Heart left ventricle (tissue), 16 donors: ENCODE measurements at regions not wholly inside any gene's neighbourhood (a gene's known extent, or its start where the extent isn't known, plus 50 kb on each side); places are given as distances from the start of the nearest gene placed in this dataset.
"Not testable (repeated sequence)": the region's sequence is repeated elsewhere in the genome, so short reads cannot be mapped to it uniquely, and the experiment has no call there.

ENCODE experiments used
- ATAC-seq, 4 donors: fragments of 200-7000 bp; cut with Tn5 transposase; one replicate each; pipeline ENCODE4 v1.9.1; 2020 to 2022; ENCODE audit warnings: moderate library complexity in 4 of 4, mild to moderate bottlenecking in 3 of 4, moderate number of reproducible peaks in 1 of 4
- DNase-seq, 5 donors: peaks; one replicate each; pipeline ENCODE4 v3.0.0-alpha.2; 2020
- H3K27ac ChIP-seq, 12 donors: fragments of 200-600 bp; sonication (generic) in 4 of 12; one replicate each; pipeline versions ENCODE4 v1.5.0 to v1.8.0; 2016 to 2022; ENCODE audit warnings: mild to moderate bottlenecking in 2 of 12
- H3K27me3 ChIP-seq, 9 donors: fragments of 200-600 bp; sonication (generic) in 2 of 9; one replicate each; pipeline versions ENCODE4 v1.5.1 to v1.8.0; 2016 to 2022; ENCODE audit warnings: mild to moderate bottlenecking in 3 of 9
- H3K36me3 ChIP-seq, 9 donors: fragments of 200-600 bp; sonication (generic) in 2 of 9; one replicate each; pipeline versions ENCODE4 v1.5.0 to v1.8.0; 2018 to 2022; ENCODE audit warnings: mild to moderate bottlenecking in 2 of 9
- H3K4me1 ChIP-seq, 12 donors: fragments of 200-600 bp; sonication (generic) in 4 of 12; one replicate each; pipeline versions ENCODE4 v1.5.0 to v1.8.0; 2016 to 2022; ENCODE audit warnings: mild to moderate bottlenecking in 3 of 12
- H3K4me3 ChIP-seq, 12 donors: fragments of 200-600 bp; sonication (generic) in 4 of 12; one replicate each; pipeline versions ENCODE4 v1.5.0 to v1.8.0; 2017 to 2022; ENCODE audit warnings: mild to moderate bottlenecking in 9 of 12, moderate library complexity in 4 of 12
- H3K9me3 ChIP-seq, 12 donors: fragments of 200-600 bp; sonication (generic) in 4 of 12; one replicate each; pipeline versions ENCODE4 v1.5.0 to v1.8.0; 2016 to 2022; ENCODE audit warnings: mild to moderate bottlenecking in 1 of 12
- POLR2A ChIP-seq, 2 donors: fragments of 450-650 bp; IDR thresholded peaks; one replicate each; pipeline ENCODE4 v1.6.1; 2017; ENCODE audit warnings: antibody characterized with exemption in 2 of 2, mild to moderate bottlenecking in 2 of 2, moderate library complexity in 2 of 2
- WGBS, 4 donors: extraction: QIAGEN DNeasy Blood & Tissue Kit in 2 of 4; methylation state at CpG; one replicate each; pipeline versions ENCODE4 v1.1.5 to v1.1.7; 2013 to 2018; 5-methylcytosine and 5-hydroxymethylcytosine counted together
- intact Hi-C, 10 donors: fragments of 100-400 bp; cut with DNase I; formaldehyde crosslinking; loops; one replicate each; pipeline versions ENCODE4 v1.11.1 to v1.14.2; 2022
- TF ChIP-seq, protein P1 (sequence below), 12 donors: fragments of 200-600 bp; sonication (generic) in 4 of 12; IDR thresholded peaks; one replicate each; pipeline versions ENCODE4 v1.5.0 to v1.8.0; 2018 to 2022; ENCODE audit warnings: antibody characterized with exemption in 12 of 12, mild to moderate bottlenecking in 5 of 12
- donor health status: ischemic (EF 13 %, LVEDD 7.1; RV severe dilation, severe dysfunction).
- donor health status: healthy with polysubstance abuse.
- donor health status: DM: no; HTN: yes; CAD: no.
- donor health status: DM: no; HTN: no; CAD: no.
- donor health status: ischemic (EF 25% LVEDD 6.9; RV normal size, moderate dysfunction).
- donor health status: ischemic (EF 25% LVEDD 5.7; RV mildly dilated, moderate dysfunction).
- donor health status: healthy.
- donor health status: DM: yes; HTN: yes; CAD: no.
- donor health status: ischemic (EF 35%, LVEDD 5.7; RV mildly dilated, moderate dysfunction).
- donor health status: nonischemic (EF 11% LVEDD 7.7; RV severe dilation, severe dysfunction).
- donor health status: DM: yes; HTN: yes; CAD: no.
- donor health status: PGD.
- donor health status: ischemic (EF 29% LVEDD 5.4; RV normal size, mild dysfunction).
- donor health status: nonischemic (EF 23%, LVEDD 6.1; RV moderate dilation, normal function).

DNA sequence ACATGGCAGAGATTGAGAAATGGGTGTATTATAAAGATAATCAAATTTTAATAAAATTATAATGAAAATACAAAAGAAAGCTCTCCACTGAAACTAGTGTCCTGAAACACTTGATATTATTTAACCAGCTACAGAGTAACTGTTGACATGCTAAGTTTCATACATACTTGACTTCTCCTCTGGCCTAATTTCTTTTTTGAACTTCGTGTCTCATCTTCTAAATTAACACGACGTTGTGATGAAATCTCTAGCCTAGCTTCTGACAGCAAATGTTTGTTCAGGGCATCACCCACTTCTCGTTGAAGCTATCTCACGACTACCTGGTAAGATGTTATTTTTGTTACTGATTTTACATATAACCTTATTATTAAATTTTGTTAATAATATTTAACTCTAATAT, 80.8 kb upstream of the CCT8L2 start:
- H3K27ac ChIP-seq, intact Hi-C loops, H3K9me3 ChIP-seq, DNase-seq, H3K36me3 ChIP-seq, ATAC-seq, H3K4me3 ChIP-seq, H3K4me1 ChIP-seq, H3K27me3 ChIP-seq: not testable (repeated sequence)
- 65 to 73% (median 71%) methylated on average over 5 of the region's 5 CpGs for WGBS, 4 donors

DNA sequence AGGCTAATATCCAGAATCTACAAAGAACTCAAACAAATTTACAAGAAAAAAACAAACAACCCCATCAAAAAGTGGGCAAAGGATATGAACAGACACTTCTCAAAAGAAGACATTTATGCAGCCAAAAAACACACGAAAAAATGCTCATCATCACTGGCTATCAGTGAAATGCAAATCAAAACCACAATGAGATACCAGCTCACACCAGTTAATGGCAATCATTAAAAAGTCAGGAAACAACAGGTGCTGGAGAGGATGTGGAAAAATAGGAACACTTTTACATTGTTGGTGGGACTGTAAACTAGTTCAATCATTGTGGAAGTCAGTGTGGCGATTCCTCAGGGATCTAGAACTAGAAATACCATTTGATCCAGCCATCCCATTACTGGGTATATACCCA, 73.0 kb upstream of the CCT8L2 start:
- H3K4me1 ChIP-seq, intact Hi-C loops, H3K36me3 ChIP-seq, ATAC-seq, H3K27me3 ChIP-seq, H3K9me3 ChIP-seq, H3K27ac ChIP-seq, H3K4me3 ChIP-seq, DNase-seq: not testable (repeated sequence)
- WGBS, 4 donors = 44 to 56% (median 53%) methylated on average over 2 of the region's 2 CpGs

DNA sequence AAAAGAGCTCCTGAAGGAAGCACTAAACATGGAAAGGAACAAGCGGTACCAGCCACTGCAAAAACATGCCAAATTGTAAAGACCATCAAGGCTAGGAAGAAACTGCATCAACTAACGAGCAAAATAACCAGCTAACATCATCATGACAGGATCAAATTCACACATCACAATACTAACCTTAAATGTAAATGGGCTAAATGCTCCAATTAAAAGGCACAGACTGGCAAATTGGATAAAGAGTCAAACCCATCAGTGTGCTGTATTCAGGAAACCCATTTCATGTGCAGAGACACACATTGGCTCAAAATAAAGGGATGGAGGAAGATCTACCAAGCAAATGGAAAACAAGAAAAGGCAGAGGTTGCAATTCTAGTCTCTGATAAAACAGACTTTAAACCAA, 69.7 kb upstream of the CCT8L2 start:
- H3K4me1 ChIP-seq, DNase-seq, ATAC-seq, H3K27ac ChIP-seq, H3K9me3 ChIP-seq, H3K36me3 ChIP-seq, H3K27me3 ChIP-seq, intact Hi-C loops, H3K4me3 ChIP-seq: not testable (repeated sequence)
- WGBS, 4 donors = 49 to 69% (median 58%) methylated on average over 2 of the region's 2 CpGs

DNA sequence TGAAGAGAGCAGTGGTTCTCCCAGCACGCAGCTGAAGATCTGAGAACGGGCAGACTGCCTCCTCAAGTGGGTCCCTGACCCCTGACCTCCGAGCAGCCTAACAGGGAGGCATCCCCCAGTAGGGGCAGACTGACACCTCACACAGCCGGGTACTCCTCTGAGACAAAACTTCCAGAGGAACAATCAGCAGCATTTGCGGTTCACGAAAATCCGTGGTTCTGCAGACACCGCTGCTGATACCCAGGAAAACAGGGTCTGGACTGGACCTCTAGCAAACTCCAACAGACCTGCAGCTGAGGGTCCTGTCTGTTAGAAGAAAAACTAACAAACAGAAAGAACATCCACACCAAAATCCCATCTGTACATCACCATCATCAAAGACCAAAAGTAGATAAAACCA, 68.4 kb upstream of the CCT8L2 start:
- H3K36me3 ChIP-seq, DNase-seq, H3K4me3 ChIP-seq, ATAC-seq, H3K27me3 ChIP-seq, H3K9me3 ChIP-seq, intact Hi-C loops, H3K27ac ChIP-seq, H3K4me1 ChIP-seq: not testable (repeated sequence)
- 76 to 90% (median 85%) methylated on average over 6 to 8 of the region's 8 CpGs for WGBS, 4 donors

DNA sequence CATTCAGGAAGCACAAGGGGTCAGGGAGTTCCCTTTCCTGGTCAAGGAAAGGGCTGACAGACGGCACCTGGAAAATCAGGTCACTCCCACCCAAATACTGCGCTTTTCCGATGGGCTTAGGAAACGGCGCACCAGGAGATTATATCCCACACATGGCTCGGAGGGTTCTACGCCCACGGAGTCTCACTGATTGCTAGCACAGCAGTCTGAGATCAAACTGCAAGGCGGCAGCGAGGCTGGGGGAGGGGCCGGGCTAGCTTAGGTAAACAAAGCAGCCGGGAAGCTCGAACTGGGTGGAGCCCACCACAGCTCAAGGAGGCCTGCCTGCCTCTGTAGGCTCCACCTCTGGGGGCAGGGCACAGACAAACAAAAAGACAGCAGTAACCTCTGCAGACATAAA, 68.0 kb upstream of the CCT8L2 start:
- H3K27ac ChIP-seq, H3K9me3 ChIP-seq, intact Hi-C loops, DNase-seq, H3K4me3 ChIP-seq, H3K4me1 ChIP-seq, H3K27me3 ChIP-seq, H3K36me3 ChIP-seq, ATAC-seq: not testable (repeated sequence)
- WGBS, 4 donors = 90 to 93% (median 91%) methylated on average over 10 to 13 of the region's 13 CpGs

DNA sequence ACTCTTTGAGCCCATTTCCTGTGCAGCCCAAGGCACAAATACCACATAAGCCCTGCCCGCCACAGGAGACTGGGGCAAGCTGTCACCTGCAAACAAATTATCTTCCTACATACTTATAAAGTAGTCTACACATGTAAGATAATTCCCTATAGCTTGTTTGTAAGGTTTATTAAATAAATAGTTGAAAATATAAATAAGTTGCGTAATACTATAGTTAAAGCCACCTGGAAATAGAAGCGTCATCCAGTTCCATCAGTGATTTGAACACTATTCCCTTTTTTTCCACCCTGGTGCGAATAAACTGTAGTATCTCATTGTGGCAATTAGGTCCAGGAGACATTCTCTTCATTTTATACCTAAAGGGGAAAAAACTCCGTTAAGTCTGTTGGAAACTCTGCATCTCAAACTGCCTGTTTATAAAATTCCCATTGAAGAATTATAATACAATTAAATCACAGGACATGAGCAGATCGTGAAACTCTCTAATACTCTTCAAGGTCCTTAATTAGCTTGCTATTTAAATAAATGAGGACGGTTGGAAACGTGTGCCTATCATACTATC, 66.7 kb upstream of the CCT8L2 start:
- H3K4me3 ChIP-seq, H3K36me3 ChIP-seq, H3K27ac ChIP-seq, H3K9me3 ChIP-seq, H3K4me1 ChIP-seq, ATAC-seq, intact Hi-C loops, DNase-seq, H3K27me3 ChIP-seq: not testable (repeated sequence)
- WGBS, 4 donors = 82 to 84% (median 83%) methylated on average over 8 of the region's 8 CpGs

DNA sequence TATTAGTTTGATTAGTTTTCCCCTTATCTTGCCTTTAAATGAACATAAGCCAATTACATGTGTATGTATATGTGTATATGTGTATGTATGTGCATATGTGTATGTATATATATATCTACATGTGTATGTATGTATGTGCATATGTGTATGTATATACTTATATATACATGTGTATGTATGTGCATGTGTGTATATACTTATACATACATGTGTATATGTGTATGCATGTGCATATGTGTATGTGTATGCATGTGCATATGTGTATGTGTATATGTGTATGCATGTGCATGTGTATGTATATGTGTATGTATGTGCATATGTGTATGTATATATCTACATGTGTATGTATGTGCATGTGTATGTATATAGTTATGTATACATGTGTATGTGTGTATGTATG, 65.5 kb upstream of the CCT8L2 start:
- no peaks in the 10 kb centered on the region for H3K4me1 ChIP-seq
- DNase-seq = no peak
- H3K27ac ChIP-seq = no peak overlapping the region
- TF ChIP-seq, protein P1, sequence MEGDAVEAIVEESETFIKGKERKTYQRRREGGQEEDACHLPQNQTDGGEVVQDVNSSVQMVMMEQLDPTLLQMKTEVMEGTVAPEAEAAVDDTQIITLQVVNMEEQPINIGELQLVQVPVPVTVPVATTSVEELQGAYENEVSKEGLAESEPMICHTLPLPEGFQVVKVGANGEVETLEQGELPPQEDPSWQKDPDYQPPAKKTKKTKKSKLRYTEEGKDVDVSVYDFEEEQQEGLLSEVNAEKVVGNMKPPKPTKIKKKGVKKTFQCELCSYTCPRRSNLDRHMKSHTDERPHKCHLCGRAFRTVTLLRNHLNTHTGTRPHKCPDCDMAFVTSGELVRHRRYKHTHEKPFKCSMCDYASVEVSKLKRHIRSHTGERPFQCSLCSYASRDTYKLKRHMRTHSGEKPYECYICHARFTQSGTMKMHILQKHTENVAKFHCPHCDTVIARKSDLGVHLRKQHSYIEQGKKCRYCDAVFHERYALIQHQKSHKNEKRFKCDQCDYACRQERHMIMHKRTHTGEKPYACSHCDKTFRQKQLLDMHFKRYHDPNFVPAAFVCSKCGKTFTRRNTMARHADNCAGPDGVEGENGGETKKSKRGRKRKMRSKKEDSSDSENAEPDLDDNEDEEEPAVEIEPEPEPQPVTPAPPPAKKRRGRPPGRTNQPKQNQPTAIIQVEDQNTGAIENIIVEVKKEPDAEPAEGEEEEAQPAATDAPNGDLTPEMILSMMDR (IDR thresholded peaks at IDR 0.05) = no peak
- TF ChIP-seq POLR2A (IDR thresholded peaks at IDR 0.05) = no peak
- H3K27me3 ChIP-seq = no peaks in the 10 kb centered on the region
- H3K9me3 ChIP-seq = no peaks in the 10 kb centered on the region
- no peak overlapping the region for H3K4me3 ChIP-seq
- intact Hi-C loops = no loop called here
- H3K36me3 ChIP-seq = no peaks in the 10 kb centered on the region
- ATAC-seq = no peak
